ENCODE measurements at regions not wholly inside any gene's neighbourhood (a gene's known extent, or its start where the extent isn't known, plus 50 kb on each side); places are given as distances from the start of the nearest gene placed in this dataset.

DNA sequence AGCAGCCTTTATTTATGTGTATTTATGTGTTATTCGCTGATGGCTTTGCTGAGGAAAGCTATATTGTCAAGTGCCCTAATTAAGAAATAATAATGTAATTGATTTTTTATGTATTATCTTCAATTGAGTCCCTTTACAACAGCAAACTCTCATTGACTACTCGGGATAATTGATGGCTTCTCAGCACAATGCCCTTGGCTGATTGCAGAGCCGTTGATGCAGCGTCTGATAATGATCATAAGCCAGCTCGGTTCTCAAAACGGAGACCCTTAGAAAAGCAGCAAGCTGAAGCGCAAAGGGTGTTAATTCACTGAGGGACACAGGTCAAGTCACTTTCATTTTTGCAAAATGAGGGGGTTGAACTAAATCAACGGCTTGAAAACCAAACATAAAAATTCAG lies 357.1 kb upstream of the KCNH8 start:
- TF ChIP-seq CHD2 (IDR thresholded peaks at IDR 0.05; ENCODE audit: low read length): no peak
- TF ChIP-seq POLR2AphosphoS5 (IDR thresholded peaks at IDR 0.05; ENCODE audit: low read depth, low read length): no peak

All from H1 (cell line).